GM18505 (cell line): ENCODE measurements at regions not wholly inside any gene's neighbourhood (a gene's known extent, or its start where the extent isn't known, plus 50 kb on each side); places are given as distances from the start of the nearest gene placed in this dataset.

Source experiments
- ATAC-seq: cut with Tn5 transposase; IDR thresholded peaks from one replicate; pipeline ENCODE4 v1.9.1; 2021; ENCODE audit not compliant: unreplicated experiment
- POLR2A ChIP-seq: IDR thresholded peaks from 4 replicates; pipeline ENCODE4 v1.6.1; 2011; ENCODE audit warnings: borderline replicate concordance; ENCODE audit not compliant: insufficient read depth, insufficient read length; ENCODE audit errors: extremely low read depth

DNA sequence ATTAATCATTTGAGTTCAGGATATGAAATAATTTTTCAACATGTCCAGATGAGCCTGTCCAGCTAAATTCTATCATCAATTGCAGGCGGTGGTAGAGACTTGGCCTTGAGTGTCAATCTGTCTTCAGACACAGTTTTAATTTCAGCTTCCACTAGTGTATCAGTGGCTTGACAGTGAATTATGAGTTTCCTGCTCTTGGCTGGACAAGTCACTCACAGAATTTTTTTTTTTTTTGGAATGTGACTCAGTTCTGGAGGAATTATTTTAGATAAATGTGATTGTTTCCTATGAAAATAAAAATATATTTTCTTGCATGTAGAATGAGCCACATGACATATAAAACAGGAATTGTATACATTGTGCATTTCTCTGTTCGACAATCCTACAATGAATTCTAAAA is 319.9 kb upstream of the AKR1E2 start:
- TF ChIP-seq POLR2A = no peak
- ATAC-seq = no peak

DNA sequence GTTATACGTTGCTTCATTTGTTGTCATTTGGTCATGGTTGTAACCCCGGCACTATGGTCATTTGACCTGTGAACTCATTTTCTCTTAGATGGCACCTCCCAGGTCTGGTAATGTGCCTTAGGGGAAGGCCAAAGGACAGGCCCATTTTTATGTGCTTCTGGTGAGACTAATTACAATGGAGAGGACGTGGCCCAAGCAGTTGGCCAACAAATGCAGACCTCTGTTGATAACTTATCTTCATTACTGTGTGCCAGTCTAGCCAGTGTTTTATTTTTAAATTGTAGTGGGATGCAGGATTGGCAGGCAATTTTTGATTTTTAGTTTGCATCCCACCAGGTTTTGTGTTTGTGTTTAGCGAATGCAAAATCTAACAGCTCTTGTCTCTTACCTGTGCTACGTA is 321.5 kb upstream of the AKR1E2 start:
- ATAC-seq = no peak
- no peak for TF ChIP-seq POLR2A

GRCh38 chr10:4503076-4503475 is 322.9 kb upstream of the AKR1E2 start:
- TF ChIP-seq POLR2A = no peak
- no peak for ATAC-seq

DNA sequence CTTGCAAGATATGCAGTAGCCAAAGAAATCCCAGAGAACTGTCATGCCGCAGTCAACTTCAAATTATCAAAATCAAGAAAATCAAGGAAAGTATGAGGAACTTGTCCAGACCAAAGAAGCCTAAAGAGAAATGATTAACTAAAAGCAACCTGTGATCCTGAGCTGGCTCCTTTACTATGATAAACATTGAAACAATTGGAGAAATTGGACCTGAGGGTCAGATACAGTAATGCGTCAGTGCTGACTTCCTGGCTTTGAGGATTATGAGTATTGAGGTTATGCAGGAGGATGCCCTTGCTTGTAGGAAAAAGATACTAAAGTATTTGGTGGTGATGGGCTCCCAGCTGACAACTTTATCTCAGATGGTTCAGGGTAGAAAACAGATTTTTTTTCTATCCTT is 324.7 kb upstream of the AKR1E2 start:
- no peak for ATAC-seq
- TF ChIP-seq POLR2A = no peak

DNA sequence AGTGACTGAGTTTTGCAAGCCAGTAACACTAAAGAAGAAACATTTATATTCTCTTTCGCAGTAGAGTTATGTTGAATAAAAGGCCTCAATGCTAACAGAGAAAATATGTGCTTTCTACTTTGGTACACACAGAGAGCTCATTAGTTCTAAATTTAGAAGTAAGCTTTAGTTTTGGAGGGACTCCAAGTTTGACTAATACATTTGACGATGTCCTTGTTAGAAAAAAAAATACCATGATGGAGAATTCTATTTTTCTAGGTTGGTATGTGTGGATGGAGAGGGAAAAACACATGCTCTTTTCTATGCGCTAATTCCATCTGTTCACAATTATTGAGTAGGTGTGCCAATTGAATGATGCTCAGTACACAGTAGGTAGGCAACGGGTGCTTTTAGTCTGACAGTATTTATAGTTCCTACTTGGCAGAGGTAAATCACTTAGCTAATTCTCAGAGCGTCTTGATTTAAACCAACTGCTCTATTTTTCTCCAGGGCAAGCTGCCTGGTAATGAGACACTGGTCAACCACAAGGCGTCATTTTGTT is 327.2 kb upstream of the AKR1E2 start:
- TF ChIP-seq POLR2A = no peak
- ATAC-seq = no peak

GRCh38 chr10:4494551-4494950 is 331.5 kb upstream of the AKR1E2 start:
- no peak for ATAC-seq
- TF ChIP-seq POLR2A = no peak

DNA sequence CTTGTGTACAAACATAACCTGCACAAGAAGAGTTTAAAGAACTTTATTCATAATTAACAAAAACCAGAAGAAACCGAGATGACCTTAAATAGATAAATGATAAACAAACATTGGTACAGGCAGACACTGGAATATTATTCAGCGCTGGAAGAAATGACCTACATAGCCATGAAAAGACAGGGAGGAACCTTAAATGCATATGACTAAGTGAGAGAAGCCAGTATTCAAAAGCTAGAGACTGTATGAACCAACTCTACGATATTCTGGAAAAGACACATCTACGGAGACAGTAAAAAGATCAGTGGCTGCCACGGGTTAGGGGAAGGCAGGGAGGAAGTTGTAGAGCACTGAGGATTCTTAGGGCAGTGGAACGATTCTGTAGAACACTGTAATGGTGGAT is 333.8 kb upstream of the AKR1E2 start:
- no peak for ATAC-seq
- no peak for TF ChIP-seq POLR2A

DNA sequence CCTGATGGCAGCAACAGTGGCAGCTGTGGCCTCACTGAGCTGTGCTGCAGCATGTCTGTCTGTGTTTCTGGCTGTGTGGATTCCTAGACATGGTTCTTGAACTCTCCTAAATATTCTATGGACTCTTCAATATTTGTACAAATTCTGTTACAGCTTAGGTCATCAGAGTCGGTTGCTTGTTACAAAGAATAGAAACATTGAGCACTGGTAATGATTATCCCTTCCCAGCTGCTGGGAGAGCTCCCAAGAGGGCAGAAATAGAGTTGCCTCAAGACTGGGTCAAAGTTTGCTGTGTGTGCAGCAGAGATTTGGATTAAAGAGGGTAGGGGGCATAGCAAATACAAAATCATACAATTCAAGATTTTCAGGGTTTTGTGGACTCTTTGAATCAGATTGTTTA is 337.1 kb upstream of the AKR1E2 start:
- no peak for TF ChIP-seq POLR2A

GRCh38 chr10:4485636-4486035 is 340.4 kb upstream of the AKR1E2 start:
- ATAC-seq = no peak
- TF ChIP-seq POLR2A = no peak

More for the DNA sequence above, 337.1 kb upstream of the AKR1E2 start:
- ATAC-seq = no peak

DNA sequence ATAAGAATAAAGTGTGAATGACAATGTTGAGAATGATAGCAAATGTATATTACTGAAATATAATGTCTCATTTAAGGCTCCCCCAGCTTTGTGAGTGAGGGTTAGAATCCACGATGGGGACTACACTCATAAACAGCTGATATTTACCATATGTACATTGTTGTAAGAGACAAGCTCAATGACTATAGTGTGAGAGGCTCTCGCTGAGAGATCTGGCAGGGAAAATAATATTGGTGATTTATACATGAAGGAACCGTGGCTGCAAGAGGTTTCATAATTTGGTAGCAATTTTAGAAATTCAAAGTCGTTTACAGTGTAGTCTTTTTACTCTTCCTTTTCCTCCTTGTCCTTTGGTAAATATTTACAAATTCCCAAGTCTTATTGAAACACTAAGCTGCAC is 342.2 kb upstream of the AKR1E2 start:
- ATAC-seq = no peak
- TF ChIP-seq POLR2A = no peak

GRCh38 chr10:4482659-4483058 is 343.3 kb upstream of the AKR1E2 start:
- ATAC-seq = no peak
- TF ChIP-seq POLR2A = no peak

- ATAC-seq = no peak
- no peak for TF ChIP-seq POLR2A
These were observed 344.8 kb upstream of the AKR1E2 start for GRCh38 chr10:4481192-4481591.

- TF ChIP-seq POLR2A = no peak
These were observed 346.7 kb upstream of the AKR1E2 start for GRCh38 chr10:4479342-4479741.

DNA sequence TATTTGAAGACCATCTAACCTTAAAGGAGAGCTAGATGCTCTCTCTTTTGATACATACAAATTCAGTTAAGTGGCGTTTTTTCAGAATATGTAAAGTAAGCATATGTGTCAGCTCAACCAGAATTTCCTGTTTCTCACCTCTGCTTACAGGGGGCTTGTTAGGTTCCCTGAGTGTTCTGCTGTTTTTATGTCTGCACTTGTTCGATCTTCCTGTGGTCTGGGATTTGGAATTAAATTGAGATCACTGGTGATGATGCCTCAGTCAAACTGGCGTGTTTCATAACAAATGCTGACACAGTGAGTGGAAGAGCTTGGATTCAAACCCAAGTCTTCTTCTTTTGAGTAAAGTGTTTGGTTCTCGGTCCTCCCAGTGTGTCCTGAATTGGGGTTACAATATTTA is 348.3 kb upstream of the AKR1E2 start:
- no peak for ATAC-seq
- no peak for TF ChIP-seq POLR2A

More at GRCh38 chr10:4479342-4479741, 346.7 kb upstream of the AKR1E2 start:
- ATAC-seq = no peak
